ENCODE measurements at regions not wholly inside any gene's neighbourhood (a gene's known extent, or its start where the extent isn't known, plus 50 kb on each side); places are given as distances from the start of the nearest gene placed in this dataset.

DNA sequence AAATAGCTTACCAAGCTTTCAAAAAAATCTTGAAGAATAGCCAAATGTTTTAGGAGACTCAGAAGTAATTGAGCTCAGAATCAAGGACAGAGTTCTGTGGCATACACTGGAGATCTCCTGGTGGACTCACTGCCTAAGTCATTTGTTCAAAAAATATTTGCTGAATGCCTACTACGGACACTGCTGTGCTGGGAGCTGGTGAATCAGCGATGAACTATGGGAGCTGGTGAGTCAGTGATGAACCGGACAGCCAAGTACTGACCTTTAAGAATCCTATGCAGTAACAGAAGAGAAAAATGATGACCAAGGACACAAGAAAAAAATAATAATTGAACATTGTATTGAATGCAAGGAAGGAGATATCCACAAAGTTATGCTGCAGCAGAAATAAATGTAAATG, 717.9 kb upstream of the CXADR start:
- no peak for DNase-seq
- intact Hi-C loops (cut with DNase I; ENCODE audit: low total_unique reads): no loop called here
- Histone ChIP-seq H3K27me3 (replicated peaks in 1 of 7) (no peaks in the 10 kb centered on the region), H3K27ac (no peak overlapping the region), H3K4me3 (no peak overlapping the region), H3K36me3 (no peaks in the 10 kb centered on the region), H3K4me1 (no peaks in the 10 kb centered on the region), H3K9me3 (peaks cover 0 to 18% (median 0%) of the 10 kb centered on the region in 8 donors)
- TF ChIP-seq POLR2A (IDR thresholded peaks at IDR 0.05) (no peak), POLR2AphosphoS5 (IDR thresholded peaks at IDR 0.05) (no peak)
- TF ChIP-seq, protein P1, sequence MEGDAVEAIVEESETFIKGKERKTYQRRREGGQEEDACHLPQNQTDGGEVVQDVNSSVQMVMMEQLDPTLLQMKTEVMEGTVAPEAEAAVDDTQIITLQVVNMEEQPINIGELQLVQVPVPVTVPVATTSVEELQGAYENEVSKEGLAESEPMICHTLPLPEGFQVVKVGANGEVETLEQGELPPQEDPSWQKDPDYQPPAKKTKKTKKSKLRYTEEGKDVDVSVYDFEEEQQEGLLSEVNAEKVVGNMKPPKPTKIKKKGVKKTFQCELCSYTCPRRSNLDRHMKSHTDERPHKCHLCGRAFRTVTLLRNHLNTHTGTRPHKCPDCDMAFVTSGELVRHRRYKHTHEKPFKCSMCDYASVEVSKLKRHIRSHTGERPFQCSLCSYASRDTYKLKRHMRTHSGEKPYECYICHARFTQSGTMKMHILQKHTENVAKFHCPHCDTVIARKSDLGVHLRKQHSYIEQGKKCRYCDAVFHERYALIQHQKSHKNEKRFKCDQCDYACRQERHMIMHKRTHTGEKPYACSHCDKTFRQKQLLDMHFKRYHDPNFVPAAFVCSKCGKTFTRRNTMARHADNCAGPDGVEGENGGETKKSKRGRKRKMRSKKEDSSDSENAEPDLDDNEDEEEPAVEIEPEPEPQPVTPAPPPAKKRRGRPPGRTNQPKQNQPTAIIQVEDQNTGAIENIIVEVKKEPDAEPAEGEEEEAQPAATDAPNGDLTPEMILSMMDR (IDR thresholded peaks at IDR 0.05 in 8 of 11, conservative IDR thresholded peaks at IDR 0.05 in 3 of 11): no peak
- 76 to 95% (median 83%) methylated on average over 3 of the region's 3 CpGs for WGBS, 5 donors

DNA sequence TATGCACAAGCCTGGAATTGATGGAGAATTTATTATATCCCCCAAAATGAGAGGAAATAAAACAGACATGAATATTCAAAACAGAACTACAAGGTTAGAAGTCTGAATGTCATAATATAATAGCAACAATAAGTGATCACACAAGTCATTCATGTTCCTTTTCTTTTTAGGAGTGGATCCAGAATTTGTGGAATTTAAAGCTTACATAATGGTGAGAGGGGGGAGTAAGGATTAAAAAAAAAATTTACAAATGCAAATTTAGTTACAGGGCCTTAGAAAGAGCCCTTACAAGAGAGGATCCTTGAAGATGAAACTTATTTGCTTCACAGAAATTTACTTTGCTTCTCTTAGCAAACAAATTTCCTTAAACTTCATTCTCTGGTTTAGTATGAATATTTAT, 716.1 kb upstream of the CXADR start:
- Histone ChIP-seq H3K4me1 (no peaks in the 10 kb centered on the region), H3K36me3 (no peaks in the 10 kb centered on the region), H3K27me3 (replicated peaks in 1 of 7) (no peaks in the 10 kb centered on the region), H3K9me3 (peaks cover 0 to 24% (median 2%) of the 10 kb centered on the region in 8 donors), H3K27ac (no peak overlapping the region), H3K4me3 (no peak overlapping the region)
- intact Hi-C loops (cut with DNase I; ENCODE audit: low total_unique reads): no loop called here
- TF ChIP-seq, protein P1 (IDR thresholded peaks at IDR 0.05 in 8 of 11, conservative IDR thresholded peaks at IDR 0.05 in 3 of 11): no peak
- TF ChIP-seq POLR2A (IDR thresholded peaks at IDR 0.05) (no peak), POLR2AphosphoS5 (IDR thresholded peaks at IDR 0.05) (no peak)
- no peak for DNase-seq

DNA sequence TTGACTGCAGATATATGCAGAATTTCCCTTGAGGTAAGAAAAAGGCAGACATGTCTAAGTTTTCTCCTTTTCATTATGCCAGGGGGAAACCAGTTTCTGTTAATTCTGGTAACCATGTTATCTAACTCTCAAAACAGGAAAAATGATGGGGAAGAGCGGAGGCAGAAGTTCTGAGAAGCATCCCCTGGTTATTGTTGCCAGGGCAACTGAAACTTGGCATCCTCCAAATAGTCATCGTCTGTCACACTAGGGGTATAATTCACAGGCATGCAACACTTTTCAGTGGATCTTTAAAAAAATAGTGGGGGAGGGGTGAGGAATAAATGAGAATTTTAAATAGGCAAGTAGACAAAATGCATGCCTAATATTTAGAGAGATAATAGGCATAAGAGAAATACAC, 715.3 kb upstream of the CXADR start:
- no peak for DNase-seq
- Histone ChIP-seq H3K36me3 (no peaks in the 10 kb centered on the region), H3K4me1 (no peaks in the 10 kb centered on the region), H3K4me3 (no peak overlapping the region), H3K27me3 (replicated peaks in 1 of 7) (no peaks in the 10 kb centered on the region), H3K9me3 (peaks cover 0 to 32% (median 3%) of the 10 kb centered on the region in 8 donors), H3K27ac (no peak overlapping the region)
- TF ChIP-seq POLR2A (IDR thresholded peaks at IDR 0.05): no peak
- TF ChIP-seq, protein P1 (IDR thresholded peaks at IDR 0.05 in 8 of 11, conservative IDR thresholded peaks at IDR 0.05 in 3 of 11): no peak
- TF ChIP-seq POLR2AphosphoS5 (IDR thresholded peaks at IDR 0.05): no peak
- 57 to 77% (median 70%) methylated on average over 2 of the region's 2 CpGs for WGBS, 5 donors
- intact Hi-C loops (cut with DNase I; ENCODE audit: low total_unique reads): no loop called here

DNA sequence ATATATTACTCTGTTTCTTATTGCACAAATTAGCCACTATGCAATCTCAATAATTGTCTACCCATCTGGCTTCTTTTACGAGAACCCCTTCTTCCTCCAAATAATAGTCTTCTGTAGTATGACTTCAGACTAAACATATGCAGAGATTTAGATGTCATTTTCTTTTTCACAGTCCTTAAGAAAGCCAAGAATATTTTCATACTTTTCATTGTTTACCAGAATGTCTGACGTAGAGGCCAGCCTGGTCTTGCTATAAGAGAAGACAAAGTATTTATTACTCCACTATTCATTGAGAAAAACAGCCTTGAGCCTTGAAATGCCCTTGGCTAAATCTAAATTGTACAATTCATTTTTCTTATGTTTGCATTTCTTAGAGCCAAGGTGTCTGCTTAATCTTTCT, 714.9 kb upstream of the CXADR start:
- WGBS, 5 donors: 70 to 87% (median 84%) methylated on average over 2 of the region's 2 CpGs
- TF ChIP-seq POLR2A (IDR thresholded peaks at IDR 0.05) (no peak), POLR2AphosphoS5 (IDR thresholded peaks at IDR 0.05) (no peak)
- TF ChIP-seq, protein P1 (IDR thresholded peaks at IDR 0.05 in 8 of 11, conservative IDR thresholded peaks at IDR 0.05 in 3 of 11): no peak
- no peak overlapping the region for H3K4me3 ChIP-seq
- H3K4me1 ChIP-seq: no peaks in the 10 kb centered on the region
- no peak for DNase-seq
- peaks cover 0 to 35% (median 3%) of the 10 kb centered on the region in 8 donors for H3K9me3 ChIP-seq
- no peak overlapping the region for H3K27ac ChIP-seq
- no peaks in the 10 kb centered on the region for H3K36me3 ChIP-seq
- intact Hi-C loops (cut with DNase I; ENCODE audit: low total_unique reads): no loop called here
- H3K27me3 ChIP-seq (replicated peaks in 1 of 7): no peaks in the 10 kb centered on the region

Measured in spleen (tissue), 11 donors.